ENCODE measurements at regions not wholly inside any gene's neighbourhood (a gene's known extent, or its start where the extent isn't known, plus 50 kb on each side); places are given as distances from the start of the nearest gene placed in this dataset.

GRCh38 chr15:97473627-97474026 lies 486.9 kb upstream of the ARRDC4 start:
- Mint-ChIP-seq H3K4me1 (no peaks in the 10 kb centered on the region), H3K4me3 (no peak overlapping the region), H3K27me3 (ENCODE audit: low read depth) (no peaks in the 10 kb centered on the region), H3K27ac (no peak overlapping the region), H3K9me3 (peaks cover 5% of the 10 kb centered on the region), H3K36me3 (0 out of 2 replicates have a peak, but pooled peaks cover 3% of the 10 kb centered on the region)
- CTCF ChIA-PET = interaction anchor here (0.8 kb wide), 1 partner anchor 9 kb away, joined by 6 read pairs; no protein-coding TSS in a partner anchor
- DNase-seq (ENCODE audit: low spot score) (no peak), ATAC-seq (no peak)
- TF ChIP-seq, protein P1, sequence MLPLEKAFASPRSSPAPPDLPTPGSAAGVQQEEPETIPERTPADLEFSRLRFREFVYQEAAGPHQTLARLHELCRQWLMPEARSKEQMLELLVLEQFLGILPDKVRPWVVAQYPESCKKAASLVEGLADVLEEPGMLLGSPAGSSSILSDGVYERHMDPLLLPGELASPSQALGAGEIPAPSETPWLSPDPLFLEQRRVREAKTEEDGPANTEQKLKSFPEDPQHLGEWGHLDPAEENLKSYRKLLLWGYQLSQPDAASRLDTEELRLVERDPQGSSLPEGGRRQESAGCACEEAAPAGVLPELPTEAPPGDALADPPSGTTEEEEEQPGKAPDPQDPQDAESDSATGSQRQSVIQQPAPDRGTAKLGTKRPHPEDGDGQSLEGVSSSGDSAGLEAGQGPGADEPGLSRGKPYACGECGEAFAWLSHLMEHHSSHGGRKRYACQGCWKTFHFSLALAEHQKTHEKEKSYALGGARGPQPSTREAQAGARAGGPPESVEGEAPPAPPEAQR (CRISPR knock-in tag; IDR thresholded peaks at IDR 0.05) = no peak
- TF ChIP-seq ZNF281 (CRISPR knock-in tag; IDR thresholded peaks at IDR 0.05) (no peak), CDX4 (CRISPR knock-in tag; IDR thresholded peaks at IDR 0.05; ENCODE audit: borderline replicate concordance) (no peak), ZNF396 (CRISPR knock-in tag; IDR thresholded peaks at IDR 0.05; ENCODE audit: borderline replicate concordance) (no peak), PREB (CRISPR knock-in tag; IDR thresholded peaks at IDR 0.05; ENCODE audit: borderline replicate concordance) (no peak), TEAD1 (CRISPR knock-in tag; IDR thresholded peaks at IDR 0.05) (no peak), SP1 (CRISPR knock-in tag; conservative IDR thresholded peaks at IDR 0.05) (no peak), GRHL2 (CRISPR knock-in tag; IDR thresholded peaks at IDR 0.05; ENCODE audit: insufficient replicate concordance, severe bottlenecking) (no peak)
- TF ChIP-seq, protein P2, sequence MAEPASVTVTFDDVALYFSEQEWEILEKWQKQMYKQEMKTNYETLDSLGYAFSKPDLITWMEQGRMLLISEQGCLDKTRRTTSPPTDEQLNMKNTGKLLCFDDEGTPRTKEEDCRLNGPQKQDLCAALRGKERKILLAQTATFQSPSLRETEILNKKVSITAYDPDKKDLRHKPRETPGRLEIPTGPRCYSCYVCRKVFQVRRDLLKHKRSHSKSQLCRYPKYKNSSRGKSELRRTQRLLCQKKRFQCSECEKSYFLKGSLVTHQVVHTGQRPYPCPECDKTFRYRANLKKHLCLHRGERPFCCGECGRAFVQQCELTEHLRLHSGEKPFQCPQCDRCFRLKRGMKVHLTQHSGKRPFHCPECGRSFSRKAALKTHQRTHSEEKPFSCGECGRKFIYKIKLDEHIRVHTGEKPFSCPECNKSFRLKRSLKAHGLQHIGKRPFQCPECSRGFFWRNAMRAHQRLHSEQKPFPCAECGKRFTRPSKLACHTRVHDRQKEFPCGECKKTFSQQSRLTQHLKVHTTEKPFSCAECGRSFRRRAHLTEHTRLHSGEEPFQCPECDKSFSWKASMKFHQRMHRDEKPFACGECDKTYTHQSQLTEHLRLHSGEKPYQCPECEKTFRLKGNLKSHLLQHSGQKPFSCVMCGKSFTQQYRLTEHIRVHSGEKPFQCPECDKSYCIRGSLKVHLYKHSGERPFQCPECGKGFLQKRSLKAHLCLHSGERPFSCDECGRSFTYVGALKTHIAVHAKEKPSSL (CRISPR knock-in tag; conservative IDR thresholded peaks at IDR 0.05) = no peak
- POLR2A ChIA-PET = no interaction called here

- Mint-ChIP-seq H3K4me3 (no peak overlapping the region), H3K36me3 (no peaks in the 10 kb centered on the region), H3K4me1 (no peaks in the 10 kb centered on the region), H3K27me3 (ENCODE audit: low read depth) (no peaks in the 10 kb centered on the region), H3K9me3 (peaks cover 11% of the 10 kb centered on the region), H3K27ac (no peak overlapping the region)
- TF ChIP-seq SMAD3 (CRISPR knock-in tag; IDR thresholded peaks at IDR 0.05; ENCODE audit: borderline replicate concordance) = no peak
- TF ChIP-seq GRHL2 (CRISPR knock-in tag; IDR thresholded peaks at IDR 0.05; ENCODE audit: insufficient replicate concordance, severe bottlenecking) = no peak
- no peak for TF ChIP-seq FOXJ3 (CRISPR knock-in tag; IDR thresholded peaks at IDR 0.05; ENCODE audit: borderline replicate concordance)
- TF ChIP-seq SMAD4 (CRISPR knock-in tag; IDR thresholded peaks at IDR 0.05) = no peak
- no peak for TF ChIP-seq MAX (CRISPR knock-in tag; IDR thresholded peaks at IDR 0.05)
- no peak for TF ChIP-seq ESRRA (CRISPR knock-in tag; IDR thresholded peaks at IDR 0.05; ENCODE audit: borderline replicate concordance)
- no peak for TF ChIP-seq ARID4B (CRISPR knock-in tag; IDR thresholded peaks at IDR 0.05; ENCODE audit: borderline replicate concordance)
- ChIA-PET CTCF (no interaction called here), POLR2A (no interaction called here)
- no peak for DNase-seq (ENCODE audit: low spot score)
- ATAC-seq = no peak
Observed at GRCh38 chr15:97479957-97480356, 480.5 kb upstream of the ARRDC4 start.

Measured in WTC11 (cell line).